GM20431 (cell line): ENCODE measurements at regions not wholly inside any gene's neighbourhood (a gene's known extent, or its start where the extent isn't known, plus 50 kb on each side); places are given as distances from the start of the nearest gene placed in this dataset.

Experiments
- in situ Hi-C: fragments of 300-500 bp; cut with MseI, MboI; formaldehyde crosslinking; loops from one replicate; pipeline ENCODE4 v1.15.0; 2020; ENCODE audit warnings: low sequenced_read_pairs; ENCODE audit not compliant: unreplicated experiment

DNA sequence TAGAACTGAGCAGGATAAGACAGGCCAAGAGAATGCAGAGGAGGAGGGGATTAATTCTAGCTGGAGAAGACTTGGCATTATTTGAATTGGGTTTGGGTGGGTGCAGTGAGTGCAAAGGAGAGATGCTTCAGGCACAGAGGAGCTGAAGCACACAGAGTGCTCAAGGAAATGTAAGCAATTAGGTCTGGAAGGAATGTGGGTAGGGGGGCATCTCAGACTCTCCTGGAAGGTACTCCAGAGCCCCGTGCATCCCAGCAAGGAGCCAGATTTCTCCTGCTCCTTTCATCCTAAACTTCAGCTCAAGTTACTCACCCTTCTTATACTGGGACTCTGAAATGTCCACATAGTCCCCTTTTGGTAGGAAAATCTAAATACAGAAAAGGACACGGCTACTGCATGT lies 143.6 kb upstream of the PFN2 start:
- in situ Hi-C loops = no loop called here

DNA sequence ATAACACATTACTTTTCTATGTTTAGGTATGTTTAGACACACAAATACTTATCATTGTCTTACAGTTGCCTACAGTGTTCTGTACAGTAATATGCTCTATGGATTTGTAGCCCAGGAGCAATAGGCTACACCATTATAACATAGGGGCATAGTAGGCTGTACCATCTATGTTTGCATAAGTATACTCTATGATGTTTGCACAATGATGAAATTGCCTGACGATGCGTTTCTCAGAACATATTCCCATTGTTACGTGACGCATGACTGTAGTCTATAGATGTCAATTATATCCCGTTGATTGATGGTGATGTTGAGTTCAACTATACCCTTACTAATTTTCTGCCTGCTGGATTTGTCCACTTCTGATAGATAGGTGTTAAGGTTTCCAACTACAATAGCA lies 139.4 kb upstream of the PFN2 start:
- in situ Hi-C loops = no loop called here

- in situ Hi-C loops = no loop called here
These were observed 136.9 kb upstream of the PFN2 start for GRCh38 chr3:150107429-150108175.

DNA sequence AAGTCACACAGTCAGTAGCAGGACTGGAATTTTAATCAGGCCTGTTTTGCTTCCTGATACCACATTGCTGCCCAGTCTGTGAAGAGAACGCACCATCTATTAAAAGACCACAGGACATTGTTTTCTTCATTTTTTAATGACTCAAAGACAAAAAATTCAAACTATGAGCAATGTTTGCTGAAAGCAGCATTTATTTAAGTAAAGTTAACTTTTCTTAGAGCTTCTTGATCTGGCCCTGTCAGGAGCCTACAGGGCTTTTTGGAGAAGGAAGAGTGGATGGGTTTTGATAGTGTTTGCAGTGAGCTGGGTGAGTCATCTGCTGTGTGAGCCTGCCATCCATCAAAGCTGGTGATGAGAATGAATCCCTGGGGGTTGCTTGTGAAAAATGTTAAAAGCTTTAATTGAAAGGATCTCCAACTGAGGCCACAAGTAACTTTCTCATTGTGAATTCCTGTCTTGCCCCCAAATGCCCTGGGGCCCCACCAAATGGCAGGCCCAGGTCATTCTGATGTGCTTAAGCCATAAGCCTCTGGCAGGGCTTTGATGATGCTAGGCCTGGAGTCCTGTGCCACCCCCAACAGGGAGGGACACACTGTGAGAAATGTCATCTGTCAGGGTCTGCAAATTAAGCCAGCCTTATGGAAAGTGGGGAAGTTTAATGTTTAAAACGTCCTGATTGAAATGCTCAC lies 136.2 kb upstream of the PFN2 start:
- in situ Hi-C loops = no loop called here

DNA sequence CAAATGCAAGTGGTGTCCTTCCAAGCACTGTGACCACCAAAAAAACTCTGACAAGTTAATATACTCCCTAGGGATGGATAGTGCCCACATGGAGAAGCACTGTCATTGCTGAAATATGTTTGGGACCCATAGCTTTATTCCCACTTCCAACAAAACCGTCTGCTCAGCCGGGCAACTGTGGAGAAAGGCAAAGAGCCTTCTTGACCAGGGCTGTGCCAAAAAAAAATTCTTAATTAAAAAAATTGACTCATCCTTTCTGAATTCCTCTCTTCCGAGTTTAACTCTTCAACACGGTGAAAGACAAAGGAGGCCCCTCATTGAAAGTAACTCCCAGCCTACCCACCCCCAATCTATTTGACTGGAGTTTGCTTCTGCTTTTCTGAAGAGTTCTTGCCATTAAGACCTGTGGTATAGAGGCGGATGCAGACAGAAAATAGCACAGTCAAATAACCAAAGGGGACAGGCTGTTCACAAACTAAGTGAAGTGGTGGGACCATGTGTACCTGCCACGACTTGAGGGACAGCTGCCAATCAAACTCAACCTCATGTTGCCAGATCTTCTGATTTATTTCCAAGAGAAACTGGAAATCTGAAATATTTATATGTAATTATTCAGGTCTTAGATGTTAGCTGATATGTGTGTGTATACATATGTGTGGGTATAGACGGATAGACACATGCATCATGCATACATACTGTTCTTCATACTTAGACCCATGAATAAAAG lies 135.4 kb upstream of the PFN2 start:
- in situ Hi-C loops = no loop called here

- in situ Hi-C loops = no loop called here
These were observed 134.3 kb upstream of the PFN2 start for GRCh38 chr3:150105025-150105424.

GRCh38 chr3:150104564-150104963 lies 133.9 kb upstream of the PFN2 start:
- in situ Hi-C loops = no loop called here

GRCh38 chr3:150101016-150101415 lies 130.3 kb upstream of the PFN2 start:
- in situ Hi-C loops = no loop called here

GRCh38 chr3:150098621-150099020 lies 127.9 kb upstream of the PFN2 start:
- in situ Hi-C loops = no loop called here

GRCh38 chr3:150097588-150097890 lies 126.8 kb upstream of the PFN2 start:
- in situ Hi-C loops = no loop called here

- in situ Hi-C loops = no loop called here
These were observed 126.2 kb upstream of the PFN2 start for GRCh38 chr3:150096700-150097587.

DNA sequence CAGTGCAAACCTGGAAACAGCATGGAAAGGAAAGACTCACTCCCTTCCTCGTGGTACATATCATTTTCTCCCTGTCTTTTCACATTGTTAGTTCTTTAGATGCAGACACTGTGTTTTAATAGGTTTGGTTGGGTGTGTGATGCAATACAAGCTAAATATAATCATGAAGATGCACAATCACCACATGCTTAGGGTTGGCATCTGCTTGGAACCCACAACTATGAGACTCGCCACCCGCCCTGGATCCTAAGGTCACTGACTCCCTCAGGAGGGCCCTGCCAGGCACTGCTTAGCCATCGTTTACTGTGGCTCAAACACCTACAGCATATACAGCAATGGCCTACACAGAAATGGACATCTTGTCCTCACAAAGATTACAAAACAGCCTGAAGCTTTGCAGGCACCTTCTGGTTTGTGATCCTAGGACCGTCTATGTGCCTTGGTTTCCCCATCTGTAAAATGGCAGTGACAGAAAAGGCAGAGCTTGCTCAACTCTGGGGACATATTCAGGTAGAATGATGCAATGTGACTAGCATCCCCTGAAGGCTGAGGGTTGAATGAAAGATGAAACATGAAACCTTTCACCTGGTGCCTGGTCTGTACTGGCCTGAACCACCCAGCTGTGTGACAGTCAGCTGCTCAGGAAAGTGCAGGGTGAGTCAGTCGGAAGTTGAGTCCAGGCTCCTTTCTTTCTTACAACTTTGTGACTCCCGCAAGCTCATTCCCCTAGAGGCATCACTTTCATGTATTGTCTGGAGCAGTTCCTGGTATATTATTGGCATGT lies 123.6 kb upstream of the PFN2 start:
- in situ Hi-C loops = no loop called here

GRCh38 chr3:150091626-150092025 lies 120.9 kb upstream of the PFN2 start:
- in situ Hi-C loops = no loop called here

GRCh38 chr3:150090877-150091276 lies 120.2 kb upstream of the PFN2 start:
- in situ Hi-C loops = no loop called here

- in situ Hi-C loops = no loop called here
These were observed 119.3 kb upstream of the PFN2 start for GRCh38 chr3:150090006-150090405.

- in situ Hi-C loops = no loop called here
These were observed 113.4 kb upstream of the PFN2 start for GRCh38 chr3:150084128-150084527.

DNA sequence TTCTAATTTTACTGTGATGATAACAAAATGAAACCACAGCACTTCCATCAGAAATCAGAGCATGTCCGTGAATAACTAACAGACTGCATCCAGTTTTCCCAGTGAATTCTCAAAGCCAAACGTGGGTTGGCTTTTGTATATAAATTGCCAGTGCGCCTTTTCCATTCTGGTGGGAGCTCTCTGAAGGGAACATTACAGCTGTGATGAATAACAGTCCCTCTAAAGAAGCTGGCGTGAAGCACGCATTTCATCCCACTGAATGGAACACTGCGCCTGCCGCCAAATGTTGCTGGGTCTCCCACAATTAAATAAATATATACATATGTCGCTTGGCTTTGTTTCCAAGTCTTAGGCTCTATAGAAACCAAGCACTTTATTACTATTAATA lies 113.0 kb upstream of the PFN2 start:
- in situ Hi-C loops = no loop called here

DNA sequence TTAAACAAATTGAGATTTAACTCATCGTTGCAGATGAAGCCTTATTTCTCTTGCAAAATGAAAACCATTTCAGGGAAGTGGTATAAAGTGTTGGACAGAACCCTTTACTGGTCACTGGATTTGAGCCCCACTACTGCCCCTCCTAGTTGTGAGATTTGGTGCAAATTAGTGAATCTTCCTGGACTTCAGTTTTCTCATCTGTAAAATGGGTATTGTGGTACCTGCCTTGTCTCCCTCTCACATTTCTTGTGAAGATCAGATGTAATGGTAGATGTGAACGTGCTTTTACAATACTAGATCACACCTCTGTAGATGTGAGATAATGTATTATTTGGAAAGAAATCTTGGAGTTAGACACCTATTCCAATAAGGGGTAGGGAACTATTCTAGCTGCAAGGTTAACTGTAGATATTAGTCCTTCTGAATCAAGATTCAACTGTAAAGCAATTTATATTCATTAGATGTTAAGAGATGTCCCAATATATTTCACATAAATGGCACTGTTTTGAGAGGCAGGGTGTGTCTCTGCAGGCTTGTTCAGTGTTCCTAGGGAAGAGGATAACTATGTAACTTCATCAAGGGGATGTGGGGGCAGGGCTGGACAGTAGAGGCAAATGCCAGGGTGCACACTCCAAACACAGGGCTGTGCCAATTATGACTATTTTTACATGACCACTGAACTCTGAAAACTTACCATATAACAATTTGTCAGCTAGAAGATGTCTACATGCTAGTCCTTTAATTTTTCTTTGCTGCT lies 112.4 kb upstream of the PFN2 start:
- in situ Hi-C loops = no loop called here

DNA sequence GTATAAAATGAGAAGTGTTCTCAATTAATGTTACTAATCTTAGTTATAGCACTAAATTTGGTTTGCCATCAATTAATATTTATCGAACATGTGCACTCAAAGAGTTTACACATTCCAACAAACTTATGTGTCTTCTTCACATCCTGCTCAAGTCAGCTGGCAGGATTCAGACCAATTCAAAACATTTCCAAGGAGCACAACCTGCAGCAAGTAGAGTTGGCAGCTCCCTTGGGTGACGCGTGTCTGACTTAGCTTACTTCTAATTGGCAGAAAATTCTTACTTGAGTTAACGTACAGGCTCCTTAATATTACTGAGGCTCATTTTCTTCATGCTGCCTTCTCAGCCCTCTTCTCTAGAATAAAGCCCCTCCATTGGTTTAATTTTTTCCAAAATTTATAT lies 110.4 kb upstream of the PFN2 start:
- in situ Hi-C loops = no loop called here
